GM18868 (cell line): ENCODE measurements at regions not wholly inside any gene's neighbourhood (a gene's known extent, or its start where the extent isn't known, plus 50 kb on each side); places are given as distances from the start of the nearest gene placed in this dataset.

Experiments
- ATAC-seq: cut with Tn5 transposase; IDR thresholded peaks from one replicate; pipeline ENCODE4 v1.9.1; 2021; ENCODE audit warnings: mild to moderate bottlenecking, moderate library complexity; ENCODE audit not compliant: unreplicated experiment

DNA sequence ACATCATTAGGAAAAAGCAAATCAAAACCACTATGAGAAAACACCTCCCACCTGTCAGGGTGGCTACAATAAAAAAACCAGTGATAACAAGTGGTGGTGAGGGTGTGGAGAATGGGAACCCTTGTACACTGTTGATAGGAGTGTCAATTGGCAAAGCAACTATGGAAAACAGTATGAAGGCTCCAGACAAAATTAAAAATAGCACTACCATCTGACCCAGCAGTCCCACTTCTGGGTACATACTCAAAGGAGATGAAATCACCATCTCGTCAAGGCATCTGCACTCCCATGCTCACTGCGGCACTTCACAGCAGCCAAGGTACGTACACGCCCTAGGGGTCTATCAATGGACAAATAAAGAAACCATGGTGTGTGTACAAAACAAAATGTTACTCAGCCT, 715.1 kb downstream of the UQCRFS1 start:
- no peak for ATAC-seq

DNA sequence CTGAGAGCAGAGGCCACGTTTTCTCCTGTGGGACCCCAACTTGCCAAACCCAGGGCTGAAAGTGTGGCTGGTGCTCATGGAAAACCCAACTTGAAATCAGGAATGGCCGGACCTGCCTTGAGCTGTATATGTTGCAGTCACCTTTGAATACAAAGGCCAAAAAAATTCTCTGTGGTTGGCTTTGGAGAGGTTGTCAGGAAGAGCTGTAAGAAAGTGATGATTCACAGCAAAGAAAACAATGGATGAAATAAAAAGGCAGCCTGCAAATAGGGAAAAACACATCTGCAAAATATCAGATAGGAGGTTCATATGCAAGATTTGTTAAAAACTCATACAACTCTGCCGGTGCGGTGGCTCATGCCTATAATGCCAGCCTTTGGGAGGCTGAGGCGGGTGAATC, 715.8 kb downstream of the UQCRFS1 start:
- ATAC-seq, result no peak

DNA sequence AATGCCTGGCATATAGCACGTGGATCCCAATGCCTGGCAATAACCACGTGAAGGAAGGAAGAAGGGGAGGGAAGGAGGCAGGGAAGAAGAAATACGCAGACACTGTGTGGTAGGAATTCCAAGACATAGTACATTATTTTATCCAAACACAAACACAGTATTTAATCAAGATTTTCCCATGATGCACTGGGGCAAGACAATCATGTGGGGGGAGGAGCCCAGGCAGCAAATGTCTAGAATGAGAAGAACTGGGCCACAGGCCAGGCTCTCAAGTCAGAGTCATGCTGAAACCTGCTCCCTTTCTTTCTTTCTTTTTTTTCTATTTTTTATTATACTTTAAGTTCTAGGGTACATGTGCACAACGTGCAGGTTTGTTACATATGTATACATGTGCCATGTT, 717.9 kb downstream of the UQCRFS1 start:
- ATAC-seq, result no peak

DNA sequence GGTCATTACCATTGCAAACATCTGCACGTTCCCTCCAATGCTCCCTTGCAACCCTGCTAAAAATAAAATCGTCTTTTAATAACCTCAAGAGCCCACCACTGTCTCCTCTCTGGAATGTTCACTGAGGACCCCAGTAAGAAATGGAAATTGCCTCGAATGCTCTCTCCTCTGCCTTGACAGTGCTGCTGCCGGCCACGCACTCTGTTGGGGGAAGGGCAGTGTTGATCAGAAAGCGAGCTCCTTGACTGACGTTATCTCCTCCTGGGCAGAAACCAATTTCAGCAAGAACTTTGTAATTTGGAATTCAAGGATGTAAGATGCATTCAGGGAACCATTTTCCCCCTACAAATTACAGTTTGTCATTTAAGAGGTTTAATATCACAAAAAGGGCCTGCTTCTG, 718.5 kb downstream of the UQCRFS1 start:
- no peak for ATAC-seq

DNA sequence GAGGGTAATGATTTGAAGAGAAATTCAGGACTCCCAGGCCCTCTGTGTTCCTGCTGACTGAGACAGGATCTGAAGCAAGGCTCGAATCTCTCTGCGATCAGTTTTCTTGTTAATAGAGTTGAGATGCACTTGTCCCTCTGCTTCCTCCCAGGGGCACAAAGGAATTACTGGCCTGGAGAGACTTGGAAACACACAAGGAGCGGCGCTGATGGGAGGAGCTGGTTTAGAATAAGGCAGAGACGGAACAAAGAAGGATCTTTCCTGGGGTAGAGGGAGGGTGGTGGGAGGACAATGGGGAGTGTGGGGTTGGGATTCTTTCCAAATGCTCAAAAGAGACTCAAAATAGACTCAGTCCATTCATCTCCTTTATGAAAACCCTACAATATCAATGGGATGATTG, 719.1 kb downstream of the UQCRFS1 start:
- no peak for ATAC-seq

DNA sequence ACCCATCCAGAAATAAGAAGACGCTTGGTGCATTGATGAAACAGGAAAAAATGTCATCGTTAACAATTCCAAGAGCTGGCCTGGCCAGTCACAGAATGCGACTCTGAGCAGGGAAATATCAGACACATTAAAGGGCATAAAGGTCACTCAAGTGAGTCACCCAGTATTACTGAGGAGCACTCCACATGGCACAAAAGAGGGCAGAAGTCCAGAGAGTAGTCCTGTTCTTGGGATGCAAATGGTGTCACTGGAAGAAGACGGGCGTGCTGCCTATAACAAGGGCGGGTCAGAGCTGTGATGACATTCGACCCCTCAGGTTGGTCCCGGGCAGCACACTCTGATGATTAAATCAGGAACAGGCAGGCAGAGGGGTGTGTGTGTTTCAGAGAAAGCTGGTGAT, 720.3 kb downstream of the UQCRFS1 start:
- no peak for ATAC-seq

DNA sequence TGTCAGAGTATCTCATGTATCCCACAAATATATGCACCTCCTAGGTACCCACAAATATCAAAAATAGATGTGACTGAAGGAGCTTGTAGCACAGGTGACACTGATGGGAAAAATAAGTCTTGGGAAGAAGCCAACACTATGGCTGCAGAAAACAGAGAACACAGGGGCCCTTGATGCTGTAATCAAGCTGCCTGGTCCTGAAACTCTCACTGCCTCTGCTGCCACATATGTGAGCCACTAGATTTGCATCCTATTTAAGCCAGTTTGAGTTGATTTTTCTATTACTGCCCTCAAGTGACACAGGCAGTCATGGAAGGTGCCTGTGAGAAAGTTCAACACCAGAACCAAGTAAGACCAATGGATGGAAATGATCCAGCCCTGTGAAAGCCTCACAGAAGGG, 720.8 kb downstream of the UQCRFS1 start:
- no peak for ATAC-seq

DNA sequence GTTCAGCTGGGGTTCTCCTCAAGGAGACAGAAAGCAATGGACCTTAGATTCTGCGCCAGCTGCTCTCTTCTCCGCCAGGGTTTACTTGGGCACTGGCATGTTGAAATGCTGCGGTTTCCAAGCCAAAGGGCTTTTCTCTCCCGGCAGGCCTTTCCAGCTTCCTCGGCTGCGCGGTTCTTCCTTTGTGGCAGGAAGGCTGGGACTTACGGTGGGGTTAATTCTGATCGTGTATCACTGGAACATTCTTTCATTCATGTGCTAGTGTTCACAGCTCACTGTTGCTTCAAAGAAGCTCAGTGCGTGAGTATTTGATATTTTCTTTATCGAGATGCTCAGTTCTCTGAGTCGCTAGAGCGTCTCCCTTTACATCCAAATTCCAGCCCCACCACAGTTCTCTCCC, 723.2 kb downstream of the UQCRFS1 start:
- ATAC-seq, result no peak

DNA sequence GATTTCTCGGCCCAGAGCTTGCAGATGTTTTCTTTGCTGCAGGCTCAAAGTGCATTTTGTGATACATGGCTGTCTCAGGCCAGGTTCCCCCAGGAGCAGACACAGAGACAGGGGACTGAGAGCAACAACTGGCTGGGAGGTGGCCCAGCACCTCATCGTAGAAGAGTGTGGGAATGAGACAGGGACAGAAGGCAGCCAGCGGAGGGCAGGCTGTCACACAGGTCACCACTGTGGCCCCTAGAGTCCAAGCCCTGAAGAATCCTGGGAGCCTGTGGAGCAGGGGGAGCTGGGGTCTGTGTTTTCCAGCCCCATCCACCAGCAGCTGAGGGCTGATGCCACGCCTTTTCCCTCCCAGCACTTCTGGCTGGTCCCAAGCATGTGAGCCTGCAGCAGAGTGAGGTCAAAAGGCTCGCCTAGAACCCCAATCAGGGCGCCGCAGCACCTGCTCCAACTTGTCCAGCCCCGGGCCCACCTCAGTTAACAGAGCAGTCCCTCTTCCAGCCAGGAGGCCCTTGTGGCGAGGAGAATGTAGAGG, 723.8 kb downstream of the UQCRFS1 start:
- no peak for ATAC-seq

DNA sequence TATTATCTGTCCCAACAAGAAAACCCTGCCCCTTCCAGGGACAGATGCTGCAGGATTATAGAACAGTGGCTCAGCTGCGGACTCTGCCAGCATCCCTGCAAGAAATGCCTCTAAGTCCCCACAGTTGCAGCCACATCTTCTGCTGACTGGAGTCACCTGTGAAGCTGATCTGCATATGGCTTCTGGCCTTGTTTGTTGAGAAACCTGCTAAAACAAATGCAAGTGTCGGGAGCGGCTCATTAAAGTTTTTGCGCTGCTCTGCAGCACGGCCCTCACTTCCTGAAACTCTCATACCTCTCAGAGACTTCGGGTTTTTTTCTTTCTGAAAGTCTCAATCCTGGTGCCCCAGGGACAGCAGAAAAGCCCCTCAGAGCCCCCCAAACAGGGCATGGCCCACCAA, 725.0 kb downstream of the UQCRFS1 start:
- no peak for ATAC-seq

DNA sequence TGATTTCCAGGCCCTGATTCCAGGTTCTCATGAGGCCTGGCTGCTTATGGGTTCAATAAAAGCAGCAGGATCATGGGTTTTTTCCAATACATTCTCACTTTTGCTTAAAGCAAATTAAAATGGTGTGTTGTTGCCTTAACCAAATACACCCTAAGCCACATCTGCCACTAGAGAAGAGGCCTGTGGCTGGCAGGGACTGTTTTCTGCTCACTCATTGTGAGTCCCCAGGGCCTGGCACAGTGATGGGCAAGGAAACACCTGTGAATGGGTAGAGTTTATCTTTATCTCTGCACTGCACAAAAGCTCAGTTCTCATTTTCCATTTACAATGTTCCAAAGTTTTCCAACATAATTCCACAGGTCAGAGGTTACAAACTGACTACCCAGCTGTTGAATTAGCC, 726.0 kb downstream of the UQCRFS1 start:
- ATAC-seq, result no peak

DNA sequence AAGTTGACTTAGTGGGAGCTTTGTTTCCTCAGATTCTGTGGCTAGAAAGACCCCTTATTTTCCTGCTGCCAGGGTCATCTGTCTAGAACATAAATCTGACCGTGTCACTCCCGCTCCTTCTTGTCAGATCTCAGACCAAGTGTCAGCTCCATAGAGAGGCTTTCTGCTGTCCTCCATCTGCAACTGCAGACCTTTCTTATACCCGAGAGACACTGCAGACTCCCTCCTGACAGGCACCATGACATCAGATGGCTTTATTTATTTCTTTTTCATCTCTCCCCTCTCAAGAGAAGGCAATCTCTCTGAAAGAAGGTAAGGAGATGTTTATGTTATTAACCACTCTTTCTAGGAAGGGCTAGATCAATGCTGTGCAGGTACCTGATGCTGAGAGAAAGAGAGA, 726.5 kb downstream of the UQCRFS1 start:
- no peak for ATAC-seq

DNA sequence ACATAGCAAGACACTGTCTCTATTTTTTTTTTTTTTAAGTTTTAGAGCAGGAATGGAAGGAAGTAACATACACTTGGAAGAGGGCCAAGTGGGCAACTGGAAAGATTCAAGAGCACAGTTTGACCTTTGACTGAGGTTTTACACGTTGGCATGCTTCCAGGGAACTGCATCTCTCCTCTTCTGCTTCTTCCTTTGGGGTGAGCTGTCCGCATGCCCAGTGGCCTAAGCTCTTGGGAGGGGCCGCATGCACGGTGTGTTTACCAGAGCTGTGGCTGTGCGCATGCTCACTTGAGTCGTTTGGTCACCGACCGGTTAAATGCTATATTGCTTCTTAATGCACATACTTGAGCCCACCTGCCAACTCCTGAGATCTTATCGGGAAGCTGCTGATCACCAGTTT, 727.7 kb downstream of the UQCRFS1 start:
- ATAC-seq, result no peak

DNA sequence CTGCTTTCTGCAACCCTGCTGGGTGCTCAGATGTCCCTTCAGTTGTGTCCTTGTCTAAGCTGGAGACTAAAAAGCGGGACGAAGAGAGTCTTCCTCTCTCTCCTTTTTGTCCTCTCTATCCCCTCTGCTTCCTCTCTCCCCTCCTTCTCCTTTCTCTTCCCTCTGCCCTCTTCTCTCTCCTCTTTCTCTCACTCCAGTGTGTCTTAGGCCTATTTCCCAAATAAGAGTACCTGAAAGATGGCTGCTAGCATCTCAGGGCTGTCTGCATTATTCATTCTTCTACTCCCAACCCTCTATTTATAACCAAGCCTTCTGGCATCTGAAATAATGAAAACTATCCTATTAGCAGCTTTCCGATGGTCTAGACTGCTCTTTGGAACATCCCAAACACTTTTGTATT, 729.8 kb downstream of the UQCRFS1 start:
- no peak for ATAC-seq

DNA sequence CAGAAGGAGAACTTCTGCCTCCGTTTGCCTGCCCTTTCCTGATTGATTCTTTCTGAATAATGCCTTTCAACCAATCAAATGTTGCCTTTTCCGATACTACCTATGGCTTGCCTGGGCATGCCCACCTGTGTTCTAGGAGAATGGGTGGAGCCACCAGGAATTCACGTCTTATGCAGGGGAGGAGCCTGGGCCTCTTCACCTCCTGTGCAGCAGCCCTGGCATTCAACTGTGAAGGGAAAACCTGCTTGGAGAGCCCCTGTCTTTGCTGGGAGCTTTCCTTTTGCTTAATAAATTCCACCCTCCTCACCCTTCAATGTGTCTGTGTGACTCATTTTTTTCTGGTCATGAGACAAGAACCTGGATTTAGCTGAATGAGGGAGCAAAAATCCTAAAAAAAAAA, 730.7 kb downstream of the UQCRFS1 start:
- no peak for ATAC-seq

DNA sequence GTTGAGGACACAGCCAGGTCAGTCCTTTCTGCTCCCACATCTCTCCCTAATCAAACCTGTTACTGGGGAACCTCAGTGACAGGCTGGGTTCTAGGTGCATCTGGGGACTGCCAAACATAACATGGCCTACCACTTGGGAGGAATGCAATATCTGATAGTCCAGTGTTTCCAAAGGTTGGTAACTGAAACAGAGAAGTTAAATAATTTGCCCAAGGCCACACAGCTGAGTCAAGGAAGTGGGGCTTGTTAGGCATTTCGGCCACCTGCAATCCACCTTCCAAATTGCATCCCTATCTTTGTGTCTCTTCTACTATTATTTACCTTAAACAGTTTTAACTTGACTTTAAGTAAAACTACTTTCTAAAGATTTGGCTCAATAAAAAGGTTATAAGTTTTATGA, 731.3 kb downstream of the UQCRFS1 start:
- no peak for ATAC-seq

DNA sequence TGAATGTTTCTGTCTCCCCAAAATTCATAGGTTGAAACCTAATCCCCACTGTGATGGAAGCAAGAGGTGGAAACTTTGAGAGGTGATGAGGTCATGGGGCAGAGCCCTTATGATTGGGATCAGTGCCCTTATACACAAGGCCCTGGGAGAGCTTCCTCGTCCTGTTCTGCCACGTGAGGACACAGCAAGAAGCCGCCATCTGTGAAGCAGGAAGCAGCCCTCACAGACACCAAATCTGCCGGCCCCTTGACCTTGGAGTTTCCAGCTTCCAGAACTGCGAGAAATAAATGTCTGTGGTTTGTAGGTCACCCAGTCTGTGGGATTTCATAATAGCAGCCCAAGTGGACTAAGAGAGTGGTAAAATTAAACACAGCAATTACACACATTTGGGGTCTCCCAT, 737.4 kb downstream of the UQCRFS1 start:
- no peak for ATAC-seq

DNA sequence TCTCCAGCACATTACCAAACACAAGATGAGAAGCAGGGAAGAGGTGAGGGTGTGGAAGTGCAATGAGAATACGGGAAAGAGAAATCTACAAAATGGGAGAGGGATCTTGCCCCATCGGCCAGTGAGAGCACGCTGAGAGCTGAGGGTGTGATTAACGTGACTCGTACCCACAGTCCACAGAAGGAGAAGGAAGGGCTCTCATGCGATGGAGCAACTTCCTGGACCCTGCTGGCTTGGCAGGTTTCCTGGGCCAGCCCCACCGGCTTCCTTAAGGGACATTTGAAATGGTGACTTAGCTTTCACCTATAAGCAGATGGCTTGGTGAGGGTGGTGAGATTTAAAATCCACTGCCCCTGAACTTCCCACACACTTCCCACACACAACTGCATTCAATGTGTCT, 740.1 kb downstream of the UQCRFS1 start:
- no peak for ATAC-seq

DNA sequence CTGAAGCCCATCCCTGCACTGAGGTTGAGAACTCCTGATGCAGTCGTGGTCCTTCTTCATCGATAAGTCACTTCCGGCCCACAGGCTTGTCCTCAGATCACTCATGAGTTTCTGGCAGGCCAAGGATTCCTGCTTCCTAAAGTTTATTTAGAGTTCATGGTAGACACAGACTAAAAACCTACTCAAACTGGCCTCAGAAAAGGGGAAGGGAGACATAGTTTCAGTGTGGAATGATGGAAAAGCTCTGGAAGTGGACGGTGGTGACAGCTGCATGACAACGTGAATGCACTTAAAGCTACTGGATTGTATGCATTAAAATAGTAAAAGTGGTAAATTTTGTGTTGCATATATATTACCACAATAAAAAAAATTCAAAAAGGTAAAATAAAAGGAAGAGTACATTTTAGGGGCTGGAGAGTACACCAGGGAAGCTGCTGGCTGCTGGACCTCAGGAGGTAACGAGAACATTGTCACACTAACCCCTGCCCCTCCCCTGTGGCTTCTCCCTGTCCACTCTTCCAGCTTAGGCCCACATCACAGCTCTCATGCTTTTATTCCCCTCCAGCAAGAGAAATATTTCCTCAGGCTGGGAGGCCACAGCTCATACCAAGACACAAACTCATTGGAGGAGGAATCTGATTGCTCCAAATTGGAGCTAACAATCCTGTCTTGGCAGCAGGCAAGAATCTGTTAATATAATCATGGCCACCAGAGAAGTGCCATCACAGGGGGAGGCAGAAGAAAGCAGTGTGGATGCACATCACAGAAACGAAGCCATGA, 741.0 kb downstream of the UQCRFS1 start:
- ATAC-seq, result no peak

DNA sequence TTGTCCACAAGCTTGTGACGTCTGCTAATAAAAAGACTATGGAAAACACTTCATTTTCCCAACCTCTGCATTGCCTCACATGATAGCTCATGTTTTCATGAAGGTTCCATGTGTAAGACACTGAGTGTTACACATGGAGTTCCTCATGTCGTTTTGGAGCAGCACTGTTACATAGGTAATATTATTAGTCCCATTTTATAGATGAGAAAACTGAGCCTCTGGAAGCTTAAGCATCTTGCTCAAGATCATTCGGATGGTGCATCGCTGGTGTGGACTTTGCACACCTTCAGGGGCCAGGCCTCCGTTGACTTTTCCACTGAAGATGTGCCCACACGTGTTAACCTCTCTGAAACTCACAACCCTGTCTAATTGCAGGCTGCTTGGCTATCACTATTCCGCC, 743.4 kb downstream of the UQCRFS1 start:
- ATAC-seq, result no peak

DNA sequence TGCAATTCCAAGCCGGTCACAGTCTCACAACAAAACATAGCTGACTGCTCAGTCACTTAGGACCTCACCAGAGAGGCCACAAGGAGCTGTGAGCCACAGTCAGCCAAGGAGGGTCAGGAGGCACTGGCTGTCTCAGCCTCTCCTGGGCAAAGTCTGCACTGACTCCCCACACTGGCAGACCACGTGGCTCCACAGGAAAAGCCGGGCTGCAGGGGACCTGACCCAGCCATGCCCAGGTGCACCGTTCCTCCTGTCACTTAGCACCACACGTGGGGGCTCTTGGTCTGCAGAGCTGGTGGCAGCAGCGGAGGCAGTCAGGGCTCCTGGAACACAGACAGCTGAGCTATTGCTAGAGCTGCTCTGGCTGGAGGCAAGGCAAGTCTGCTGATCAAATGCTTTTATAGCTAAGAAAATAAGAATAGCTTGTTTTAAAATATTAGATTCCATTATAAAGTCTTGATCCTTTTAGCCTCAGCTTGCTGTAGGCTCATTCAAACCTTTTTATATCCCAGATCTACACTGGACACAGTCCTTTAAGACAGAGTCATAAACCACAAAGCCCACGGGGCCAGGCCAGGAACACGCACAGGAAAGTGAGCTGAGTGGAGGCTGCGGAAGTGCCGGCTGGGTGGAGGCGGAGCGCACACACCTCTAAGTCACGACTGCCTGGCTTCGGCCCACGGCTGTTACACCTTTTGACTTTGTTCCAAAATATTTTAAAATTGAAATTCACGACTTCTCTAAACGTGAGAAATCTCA, 744.1 kb downstream of the UQCRFS1 start:
- no peak for ATAC-seq
